ENCODE measurements at regions not wholly inside any gene's neighbourhood (a gene's known extent, or its start where the extent isn't known, plus 50 kb on each side); places are given as distances from the start of the nearest gene placed in this dataset.

- TF ChIP-seq CTCF (IDR thresholded peaks at IDR 0.05; ENCODE audit: poor library complexity), result no peak
- no peak for TF ChIP-seq EZH2 (IDR thresholded peaks at IDR 0.05; ENCODE audit: borderline replicate concordance)
- no peak for TF ChIP-seq EZH2phosphoT487 (IDR thresholded peaks at IDR 0.05; ENCODE audit: low read depth, severe bottlenecking, unreplicated experiment)
- no peaks in the 10 kb centered on the region for H3K27me3 ChIP-seq
These were observed 365.3 kb upstream of the CLINT1 start for GRCh38 chr5:158224253-158224652.

GRCh38 chr5:158223054-158223600, 364.2 kb upstream of the CLINT1 start:
- H3K9me2 ChIP-seq (replicated peaks; ENCODE audit: insufficient read depth), result no peaks in the 10 kb centered on the region
- no peaks in the 10 kb centered on the region for H3K27me3 ChIP-seq
- no peaks in the 10 kb centered on the region for H3K79me2 ChIP-seq
- no peaks in the 10 kb centered on the region for H3K9me3 ChIP-seq (ENCODE audit: low read depth)
- no peak overlapping the region for H2AFZ ChIP-seq
- WGBS (ENCODE audit: low lambda C conversion rate, missing lambda C conversion rate), result 80% methylated on average over 7 of the region's 7 CpGs
- TF ChIP-seq EZH2 (IDR thresholded peaks at IDR 0.05; ENCODE audit: borderline replicate concordance), result no peak
- no peak for TF ChIP-seq EZH2phosphoT487 (IDR thresholded peaks at IDR 0.05; ENCODE audit: low read depth, severe bottlenecking, unreplicated experiment)
- TF ChIP-seq CTCF (IDR thresholded peaks at IDR 0.05; ENCODE audit: poor library complexity), result no peak
- no peak for DNase-seq (ENCODE audit: low spot score)
- no peak overlapping the region for H3K4me2 ChIP-seq
- no peaks in the 10 kb centered on the region for H3K36me3 ChIP-seq (replicated peaks; ENCODE audit: insufficient read depth, low read depth)
- H3K4me3 ChIP-seq, result no peak overlapping the region
- no peak overlapping the region for H3K27ac ChIP-seq
- H3K4me1 ChIP-seq (ENCODE audit: insufficient read depth), result no peaks in the 10 kb centered on the region
- H4K20me1 ChIP-seq (ENCODE audit: insufficient read depth, poor library complexity, severe bottlenecking), result no peaks in the 10 kb centered on the region

More at GRCh38 chr5:158224253-158224652, 365.3 kb upstream of the CLINT1 start:
- no peaks in the 10 kb centered on the region for H3K4me1 ChIP-seq (ENCODE audit: insufficient read depth)
- no peaks in the 10 kb centered on the region for H3K36me3 ChIP-seq (replicated peaks; ENCODE audit: insufficient read depth, low read depth)
- H3K79me2 ChIP-seq, result no peaks in the 10 kb centered on the region
- H3K27ac ChIP-seq, result no peak overlapping the region
- no peak for DNase-seq (ENCODE audit: low spot score)
- H3K4me3 ChIP-seq, result no peak overlapping the region
- H3K9me3 ChIP-seq (ENCODE audit: low read depth), result no peaks in the 10 kb centered on the region
- no peaks in the 10 kb centered on the region for H3K9me2 ChIP-seq (replicated peaks; ENCODE audit: insufficient read depth)
- no peak overlapping the region for H3K4me2 ChIP-seq
- 90% methylated on average over 2 of the region's 2 CpGs for WGBS (ENCODE audit: low lambda C conversion rate, missing lambda C conversion rate)
- no peaks in the 10 kb centered on the region for H4K20me1 ChIP-seq (ENCODE audit: insufficient read depth, poor library complexity, severe bottlenecking)
- no peak overlapping the region for H2AFZ ChIP-seq

- Histone ChIP-seq H3K36me3 (replicated peaks; ENCODE audit: insufficient read depth, low read depth) (no peaks in the 10 kb centered on the region), H3K79me2 (no peaks in the 10 kb centered on the region), H3K27ac (no peak overlapping the region), H3K4me1 (ENCODE audit: insufficient read depth) (no peaks in the 10 kb centered on the region), H3K4me2 (no peak overlapping the region), H3K9me3 (ENCODE audit: low read depth) (no peaks in the 10 kb centered on the region), H2AFZ (no peak overlapping the region), H3K9me2 (replicated peaks; ENCODE audit: insufficient read depth) (no peaks in the 10 kb centered on the region), H3K4me3 (no peak overlapping the region), H3K27me3 (no peaks in the 10 kb centered on the region), H4K20me1 (ENCODE audit: insufficient read depth, poor library complexity, severe bottlenecking) (no peaks in the 10 kb centered on the region)
- no peak for DNase-seq (ENCODE audit: low spot score)
- no peak for TF ChIP-seq EZH2phosphoT487 (IDR thresholded peaks at IDR 0.05; ENCODE audit: low read depth, severe bottlenecking, unreplicated experiment)
- no peak for TF ChIP-seq EZH2 (IDR thresholded peaks at IDR 0.05; ENCODE audit: borderline replicate concordance)
- TF ChIP-seq CTCF (IDR thresholded peaks at IDR 0.05; ENCODE audit: poor library complexity), result no peak
- 82% methylated on average over 3 of the region's 3 CpGs for WGBS (ENCODE audit: low lambda C conversion rate, missing lambda C conversion rate)
These were observed 354.0 kb upstream of the CLINT1 start for GRCh38 chr5:158212917-158213316.
